LNCAP (cell line): ENCODE measurements at regions not wholly inside any gene's neighbourhood (a gene's known extent, or its start where the extent isn't known, plus 50 kb on each side); places are given as distances from the start of the nearest gene placed in this dataset.

ENCODE experiments used
- TF ChIP-seq, protein P1 (sequence below): fragments of 450-650 bp; IDR thresholded peaks from 2 replicates; pipeline ENCODE4 v1.5.1; 2017; ENCODE audit warnings: mild to moderate bottlenecking

DNA sequence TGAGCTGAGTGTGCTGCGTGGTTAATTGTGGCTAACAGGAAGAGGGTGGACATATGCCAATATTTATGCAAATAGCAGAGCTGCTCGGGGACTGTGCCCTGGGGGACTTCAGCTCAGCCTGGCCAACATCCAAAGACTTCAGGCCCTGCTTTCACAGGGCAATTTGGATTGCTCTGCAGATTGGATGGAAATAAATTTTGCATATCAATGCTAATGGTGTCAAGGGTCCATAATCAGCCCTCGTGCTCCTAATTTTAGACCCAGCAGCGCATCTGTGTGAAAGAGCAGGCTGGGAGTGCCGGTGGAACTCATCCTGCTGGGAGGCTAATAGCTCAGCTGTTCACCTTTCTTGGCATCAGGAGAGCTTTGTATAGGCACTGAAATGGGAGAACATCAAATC is 270.1 kb downstream of the TCERG1L start:
- TF ChIP-seq, protein P1, sequence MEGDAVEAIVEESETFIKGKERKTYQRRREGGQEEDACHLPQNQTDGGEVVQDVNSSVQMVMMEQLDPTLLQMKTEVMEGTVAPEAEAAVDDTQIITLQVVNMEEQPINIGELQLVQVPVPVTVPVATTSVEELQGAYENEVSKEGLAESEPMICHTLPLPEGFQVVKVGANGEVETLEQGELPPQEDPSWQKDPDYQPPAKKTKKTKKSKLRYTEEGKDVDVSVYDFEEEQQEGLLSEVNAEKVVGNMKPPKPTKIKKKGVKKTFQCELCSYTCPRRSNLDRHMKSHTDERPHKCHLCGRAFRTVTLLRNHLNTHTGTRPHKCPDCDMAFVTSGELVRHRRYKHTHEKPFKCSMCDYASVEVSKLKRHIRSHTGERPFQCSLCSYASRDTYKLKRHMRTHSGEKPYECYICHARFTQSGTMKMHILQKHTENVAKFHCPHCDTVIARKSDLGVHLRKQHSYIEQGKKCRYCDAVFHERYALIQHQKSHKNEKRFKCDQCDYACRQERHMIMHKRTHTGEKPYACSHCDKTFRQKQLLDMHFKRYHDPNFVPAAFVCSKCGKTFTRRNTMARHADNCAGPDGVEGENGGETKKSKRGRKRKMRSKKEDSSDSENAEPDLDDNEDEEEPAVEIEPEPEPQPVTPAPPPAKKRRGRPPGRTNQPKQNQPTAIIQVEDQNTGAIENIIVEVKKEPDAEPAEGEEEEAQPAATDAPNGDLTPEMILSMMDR: no peak
